Kidney epithelial cell (primary cell): ENCODE measurements at regions not wholly inside any gene's neighbourhood (a gene's known extent, or its start where the extent isn't known, plus 50 kb on each side); places are given as distances from the start of the nearest gene placed in this dataset.

ENCODE experiments used
- DNase-seq: peaks from one replicate; pipeline ENCODE4 v3.0.0-alpha.2; 2010; ENCODE audit warnings: low read depth
- H3K27me3 ChIP-seq: 2 replicates; pipeline ENCODE4 v1.6.0; 2011; ENCODE audit warnings: low read length; ENCODE audit not compliant: control insufficient read depth, insufficient read depth
- H3K36me3 ChIP-seq: 2 replicates; pipeline ENCODE4 v1.5.1; 2011; ENCODE audit warnings: low read length; ENCODE audit not compliant: control insufficient read depth, insufficient read depth
- H3K4me3 ChIP-seq: 2 replicates; pipeline ENCODE4 v1.5.1; 2011; ENCODE audit warnings: low read depth, mild to moderate bottlenecking, control low read depth, low read length
- CTCF ChIP-seq: IDR thresholded peaks from 2 replicates; pipeline ENCODE4 v1.5.1; 2011; ENCODE audit warnings: mild to moderate bottlenecking, moderate library complexity, low read length, control low read depth, inconsistent platforms; ENCODE audit not compliant: insufficient read depth, poor library complexity, severe bottlenecking

DNA sequence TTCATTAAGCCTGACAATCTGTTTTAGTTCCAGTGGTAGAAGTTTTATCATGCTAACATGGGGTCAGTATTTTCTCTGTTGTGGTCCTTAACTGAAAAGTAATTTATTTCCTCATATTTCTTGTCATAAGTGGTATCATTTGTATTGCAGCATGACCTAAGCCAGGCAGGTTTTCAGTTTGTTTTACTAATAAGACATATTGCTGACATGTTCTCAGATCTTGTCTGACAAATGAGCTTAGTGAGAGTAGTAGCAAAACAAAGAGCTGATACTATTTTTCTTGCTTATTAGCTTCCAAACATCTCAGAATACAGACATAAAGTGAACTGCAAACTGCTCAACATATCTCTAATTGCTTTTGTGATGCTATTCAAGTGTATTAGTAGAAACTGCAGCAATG is 293.6 kb downstream of the DSEL start:
- no peak for TF ChIP-seq CTCF
- Histone ChIP-seq H3K36me3 (no peaks in the 10 kb centered on the region), H3K4me3 (no peak overlapping the region), H3K27me3 (no peaks in the 10 kb centered on the region)
- DNase-seq: no peak

GRCh38 chr18:67219821-67220220 is 296.7 kb downstream of the DSEL start:
- no peak for DNase-seq
- H3K36me3 ChIP-seq: no peaks in the 10 kb centered on the region
- H3K4me3 ChIP-seq: no peak overlapping the region
- H3K27me3 ChIP-seq: no peaks in the 10 kb centered on the region
- TF ChIP-seq CTCF: no peak

- TF ChIP-seq CTCF: no peak
- H3K36me3 ChIP-seq: no peaks in the 10 kb centered on the region
- DNase-seq: no peak
- H3K27me3 ChIP-seq: no peaks in the 10 kb centered on the region
- no peak overlapping the region for H3K4me3 ChIP-seq
Measured at GRCh38 chr18:67218556-67218955, 298.0 kb downstream of the DSEL start.

DNA sequence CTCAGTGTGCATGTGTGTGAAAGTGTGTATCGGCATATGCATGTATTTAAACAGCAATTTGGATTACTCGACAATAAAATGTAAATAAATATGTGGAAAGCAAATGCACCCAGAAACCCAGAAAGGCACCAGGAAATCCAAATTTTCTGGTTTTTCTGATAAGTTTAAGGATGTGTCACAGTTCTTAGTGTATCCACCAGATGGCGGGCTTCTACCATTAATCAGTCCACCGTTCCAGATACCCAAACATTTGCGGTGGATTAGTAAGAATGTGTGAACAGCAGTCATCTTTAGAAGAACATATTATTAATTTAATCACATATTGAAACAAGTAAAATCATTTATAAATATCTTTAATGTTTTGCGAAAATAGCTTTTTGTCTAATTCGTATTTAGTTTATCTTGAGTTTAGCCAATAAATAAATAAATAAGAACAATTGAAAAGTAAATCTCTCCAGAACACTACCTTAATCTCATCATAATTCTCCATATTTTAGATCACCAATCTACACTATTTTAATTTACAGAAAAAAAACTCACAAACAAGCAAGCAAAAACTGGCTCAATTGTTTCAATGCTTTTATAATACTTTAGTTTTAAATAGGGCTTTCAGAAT is 298.9 kb downstream of the DSEL start:
- Histone ChIP-seq H3K36me3 (no peaks in the 10 kb centered on the region), H3K27me3 (no peaks in the 10 kb centered on the region), H3K4me3 (no peak overlapping the region)
- peak; percentile 61 for TF ChIP-seq CTCF
- peak; percentile 9 for DNase-seq

- no peaks in the 10 kb centered on the region for H3K27me3 ChIP-seq
- no peak overlapping the region for H3K4me3 ChIP-seq
- H3K36me3 ChIP-seq: no peaks in the 10 kb centered on the region
- DNase-seq: no peak
- no peak for TF ChIP-seq CTCF
Measured at GRCh38 chr18:67216846-67217245, 299.7 kb downstream of the DSEL start.

DNA sequence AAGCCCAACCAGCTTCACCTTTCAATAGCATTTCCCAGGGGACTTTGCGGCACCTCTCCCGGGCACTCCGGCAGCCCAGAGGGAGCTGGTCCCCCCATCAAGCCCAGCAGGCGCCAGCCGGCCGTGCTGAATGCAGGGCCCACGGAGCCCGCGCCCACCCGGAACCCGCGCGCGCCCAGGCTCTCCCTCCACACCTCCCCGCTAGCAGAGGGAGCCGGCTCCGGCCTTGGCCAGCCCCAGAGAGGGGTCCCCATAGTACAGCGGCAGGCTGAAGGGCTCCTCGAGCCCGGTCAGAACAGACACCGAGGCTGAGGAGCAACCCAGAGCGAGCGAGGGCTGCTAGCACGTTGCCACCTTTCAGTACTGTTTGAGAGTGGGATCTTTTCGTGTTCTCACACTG is 300.8 kb downstream of the DSEL start:
- DNase-seq: no peak
- Histone ChIP-seq H3K4me3 (no peak overlapping the region), H3K36me3 (no peaks in the 10 kb centered on the region), H3K27me3 (no peaks in the 10 kb centered on the region)
- no peak for TF ChIP-seq CTCF
